Panc1 (cell line): ENCODE measurements at regions not wholly inside any gene's neighbourhood (a gene's known extent, or its start where the extent isn't known, plus 50 kb on each side); places are given as distances from the start of the nearest gene placed in this dataset.

Experiments
- ATAC-seq: fragments of 200-7000 bp; cut with Tn5 transposase; 2 replicates; pipeline ENCODE4 v1.9.1; 2020; ENCODE audit warnings: mild to moderate bottlenecking, moderate library complexity
- BruUV-seq: library from RNA; stranded (reverse); fragments of 400-500 nt; replicated peaks from 2 replicates; lab custom pipeline; 2021; lab: Mats Ljungman, UMichigan
- CTCF ChIA-PET: fragments of 300-600 bp; sonication (Branson Sonifier 250); formaldehyde crosslinking; loops from one replicate; lab custom pipeline; 2022; ENCODE audit warnings: antibody characterized with exemption; lab: Charles Lee
- POLR2A ChIA-PET: fragments of 300-600 bp; sonication (Branson Sonifier 250); formaldehyde crosslinking; loops from one replicate; lab custom pipeline; 2022; ENCODE audit warnings: antibody characterized with exemption; lab: Charles Lee
- DNase-seq: peaks from one replicate; pipeline ENCODE4 v3.0.0-alpha.2; 2010; ENCODE audit warnings: low read depth, low spot score
- H3K27ac ChIP-seq: 2 replicates; pipeline ENCODE4 v1.5.1; 2011; ENCODE audit warnings: mild to moderate bottlenecking, low read length, inconsistent platforms
- H3K27me3 ChIP-seq: fragments of 200-500 bp; sonication (Bioruptor generic); 2 replicates; pipeline ENCODE4 v1.6.0; 2014; ENCODE audit warnings: low read length, inconsistent platforms; ENCODE audit not compliant: control insufficient read depth, insufficient read depth
- H3K36me3 ChIP-seq: fragments of 200-500 bp; sonication (Bioruptor generic); 2 replicates; pipeline ENCODE4 v1.5.1; 2014; ENCODE audit warnings: inconsistent platforms, mild to moderate bottlenecking, low read length, moderate library complexity; ENCODE audit not compliant: control insufficient read depth, insufficient read depth
- H3K4me1 ChIP-seq: 2 replicates; pipeline ENCODE4 v1.5.1; 2011; ENCODE audit warnings: inconsistent platforms, mild to moderate bottlenecking, low read length, moderate library complexity; ENCODE audit not compliant: control insufficient read depth, insufficient read depth
- H3K4me3 ChIP-seq, 2 experiments: 2 replicates each; pipeline ENCODE4 v1.5.1; 2011 to 2012; ENCODE audit warnings: low read depth in 2 of 2, low read length in 2 of 2, mild to moderate bottlenecking in 2 of 2, inconsistent platforms in 1 of 2, moderate library complexity in 1 of 2
- H3K9me3 ChIP-seq: fragments of 200-500 bp; sonication (Bioruptor generic); 2 replicates; pipeline ENCODE4 v1.5.1; 2014; ENCODE audit warnings: low read depth, mild to moderate bottlenecking, inconsistent platforms, low read length, moderate library complexity; ENCODE audit not compliant: control insufficient read depth, insufficient read depth
- CTCF ChIP-seq: fragments of 450-650 bp; IDR thresholded peaks from 2 replicates; pipeline ENCODE4 v1.5.1; 2017; ENCODE audit warnings: mild to moderate bottlenecking
- POLR2AphosphoS5 ChIP-seq: IDR thresholded peaks from 2 replicates; pipeline ENCODE4 v1.6.1; 2012; ENCODE audit warnings: mild to moderate bottlenecking, low read depth, low read length, moderate library complexity
- REST ChIP-seq, 2 experiments: IDR thresholded peaks; 2 replicates each; pipeline ENCODE4 v1.6.1; 2011 to 2012; ENCODE audit warnings: low read depth in 2 of 2, control low read depth in 1 of 2, low read length in 1 of 2, mild to moderate bottlenecking in 1 of 2, moderate library complexity in 1 of 2; ENCODE audit not compliant: insufficient read depth in 1 of 2
- SIN3A ChIP-seq: IDR thresholded peaks from 2 replicates; pipeline ENCODE4 v1.6.1; 2012; ENCODE audit warnings: low read depth, mild to moderate bottlenecking, low read length, moderate library complexity, borderline replicate concordance; ENCODE audit not compliant: insufficient read depth
- TCF7L2 ChIP-seq: IDR thresholded peaks from 2 replicates; pipeline ENCODE4 v1.6.1; 2011; ENCODE audit warnings: mild to moderate bottlenecking, low read depth, low read length, inconsistent platforms
- in situ Hi-C: cut with HindIII; loops from 2 replicates; pipeline ENCODE4 v1.10.0; 2016; ENCODE audit warnings: low sequenced_read_pairs, low pct_unique_long_range_greater_than_20kb
- intact Hi-C: fragments of 100-400 bp; cut with micrococcal nuclease; formaldehyde crosslinking; loops from one replicate; pipeline ENCODE4 v1.10.0; 2022; ENCODE audit not compliant: unreplicated experiment

DNA sequence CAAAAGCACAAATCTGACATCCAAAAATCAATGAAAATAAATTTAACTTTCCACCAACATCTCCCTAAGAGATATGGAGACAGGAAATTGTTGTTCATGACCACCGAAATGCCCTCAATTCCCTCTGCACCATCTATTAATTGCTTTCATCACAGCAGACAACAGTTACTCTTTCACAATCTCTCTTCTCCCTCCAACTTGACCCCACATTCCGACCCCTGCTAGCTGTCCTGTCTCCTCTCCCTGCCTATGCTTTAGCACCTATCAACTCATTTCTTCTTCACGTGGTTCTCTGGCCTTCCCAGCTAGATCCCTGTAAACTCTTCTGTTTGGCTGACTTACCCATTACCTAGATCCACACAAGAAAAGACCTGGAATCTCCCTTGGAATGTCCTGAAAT lies 173.9 kb upstream of the ADAMTS9 start:
- ChIA-PET POLR2A (no interaction called here), CTCF (no interaction called here)
- H3K4me3 ChIP-seq = no peak overlapping the region
- no peaks in the 10 kb centered on the region for H3K36me3 ChIP-seq
- intact Hi-C loops = no loop called here
- H3K4me1 ChIP-seq = no peaks in the 10 kb centered on the region
- no peak for TF ChIP-seq CTCF
- TF ChIP-seq TCF7L2 = no peak
- no peak for TF ChIP-seq REST (IDR thresholded peaks at IDR 0.05; ENCODE audit: insufficient read depth in 1 of 2, low read depth in 2 of 2, low read length in 1 of 2)
- TF ChIP-seq SIN3A = no peak
- no peak for TF ChIP-seq POLR2AphosphoS5
- no peak for ATAC-seq
- H3K9me3 ChIP-seq = no peaks in the 10 kb centered on the region
- no peaks in the 10 kb centered on the region for H3K27me3 ChIP-seq
- in situ Hi-C loops = no loop called here
- DNase-seq = no peak
- no TSS peak for BruUV-seq
- no peak overlapping the region for H3K27ac ChIP-seq

GRCh38 chr3:64860536-64860870 lies 172.7 kb upstream of the ADAMTS9 start:
- BruUV-seq = no TSS peak
- Histone ChIP-seq H3K36me3 (no peaks in the 10 kb centered on the region), H3K9me3 (no peaks in the 10 kb centered on the region), H3K27me3 (no peaks in the 10 kb centered on the region), H3K27ac (no peak overlapping the region), H3K4me1 (no peaks in the 10 kb centered on the region), H3K4me3 (no peak overlapping the region)
- TF ChIP-seq TCF7L2 = no peak
- no peak for TF ChIP-seq CTCF
- TF ChIP-seq REST (IDR thresholded peaks at IDR 0.05; ENCODE audit: insufficient read depth in 1 of 2, low read depth in 2 of 2, low read length in 1 of 2) = no peak
- no peak for TF ChIP-seq POLR2AphosphoS5
- no peak for TF ChIP-seq SIN3A
- DNase-seq (no peak), ATAC-seq (no peak)
- in situ Hi-C loops = no loop called here
- CTCF ChIA-PET = no interaction called here
- POLR2A ChIA-PET = no interaction called here
- intact Hi-C loops = no loop called here
